22Rv1 (cell line): ENCODE measurements at regions not wholly inside any gene's neighbourhood (a gene's known extent, or its start where the extent isn't known, plus 50 kb on each side); places are given as distances from the start of the nearest gene placed in this dataset.

Experiments used
- H3K27ac ChIP-seq: fragments of 450-650 bp; 2 replicates; pipeline ENCODE4 v1.5.1; 2017
- CTCF ChIP-seq: fragments of 450-650 bp; IDR thresholded peaks from 2 replicates; pipeline ENCODE4 v1.5.1; 2017; ENCODE audit warnings: mild to moderate bottlenecking
- ZFX ChIP-seq: fragments of 450-650 bp; IDR thresholded peaks from 2 replicates; pipeline ENCODE4 v1.6.1; 2017; ENCODE audit warnings: antibody characterized with exemption, borderline replicate concordance

GRCh38 chr11:108994887-108995286, 330.0 kb downstream of the DDX10 start:
- TF ChIP-seq CTCF (no peak), ZFX (no peak)
- no peak overlapping the region for H3K27ac ChIP-seq

- H3K27ac ChIP-seq = no peak overlapping the region
These were observed 333.0 kb downstream of the DDX10 start for GRCh38 chr11:108997826-108998225.

GRCh38 chr11:109000531-109000930, 335.7 kb downstream of the DDX10 start:
- no peak for TF ChIP-seq CTCF
- TF ChIP-seq ZFX = no peak
- H3K27ac ChIP-seq = no peak overlapping the region

More at GRCh38 chr11:108997826-108998225, 333.0 kb downstream of the DDX10 start:
- no peak for TF ChIP-seq CTCF
- TF ChIP-seq ZFX = no peak

- TF ChIP-seq ZFX (no peak), CTCF (no peak)
- H3K27ac ChIP-seq = no peak overlapping the region
These were observed 336.7 kb downstream of the DDX10 start for GRCh38 chr11:109001585-109001984.

- no peak for TF ChIP-seq CTCF
- no peak for TF ChIP-seq ZFX
- no peak overlapping the region for H3K27ac ChIP-seq
These were observed 348.1 kb downstream of the DDX10 start for GRCh38 chr11:109012991-109013390.

- TF ChIP-seq CTCF (no peak), ZFX (no peak)
- H3K27ac ChIP-seq = no peak overlapping the region
These were observed 350.4 kb downstream of the DDX10 start for GRCh38 chr11:109015283-109015682.

GRCh38 chr11:109016724-109017123, 351.9 kb downstream of the DDX10 start:
- TF ChIP-seq CTCF = no peak
- no peak for TF ChIP-seq ZFX
- no peak overlapping the region for H3K27ac ChIP-seq
